ENCODE measurements at regions not wholly inside any gene's neighbourhood (a gene's known extent, or its start where the extent isn't known, plus 50 kb on each side); places are given as distances from the start of the nearest gene placed in this dataset.

DNA sequence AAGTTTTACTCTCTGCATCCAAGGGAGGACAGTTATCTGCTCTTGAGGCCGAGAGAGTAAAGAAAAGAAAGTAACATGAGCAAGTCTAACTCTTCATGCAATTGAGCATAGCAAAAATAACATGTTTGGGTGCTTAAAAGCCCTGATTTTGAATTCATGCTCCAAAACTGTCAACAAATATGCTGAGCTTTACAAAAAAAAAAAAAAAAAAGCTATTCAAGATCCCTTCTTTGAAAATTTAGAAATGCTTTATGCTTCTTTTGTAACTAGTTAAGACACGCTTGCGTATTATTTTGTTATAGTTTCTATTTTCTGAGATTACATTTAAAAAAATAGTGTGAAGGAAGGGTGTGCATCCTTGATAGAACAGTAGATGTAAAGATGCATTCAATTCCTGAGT is 1733.0 kb downstream of the MRPL39 start:
- no peak overlapping the region for H2AFZ ChIP-seq (ENCODE audit: low read length)
- TF ChIP-seq, protein P1, sequence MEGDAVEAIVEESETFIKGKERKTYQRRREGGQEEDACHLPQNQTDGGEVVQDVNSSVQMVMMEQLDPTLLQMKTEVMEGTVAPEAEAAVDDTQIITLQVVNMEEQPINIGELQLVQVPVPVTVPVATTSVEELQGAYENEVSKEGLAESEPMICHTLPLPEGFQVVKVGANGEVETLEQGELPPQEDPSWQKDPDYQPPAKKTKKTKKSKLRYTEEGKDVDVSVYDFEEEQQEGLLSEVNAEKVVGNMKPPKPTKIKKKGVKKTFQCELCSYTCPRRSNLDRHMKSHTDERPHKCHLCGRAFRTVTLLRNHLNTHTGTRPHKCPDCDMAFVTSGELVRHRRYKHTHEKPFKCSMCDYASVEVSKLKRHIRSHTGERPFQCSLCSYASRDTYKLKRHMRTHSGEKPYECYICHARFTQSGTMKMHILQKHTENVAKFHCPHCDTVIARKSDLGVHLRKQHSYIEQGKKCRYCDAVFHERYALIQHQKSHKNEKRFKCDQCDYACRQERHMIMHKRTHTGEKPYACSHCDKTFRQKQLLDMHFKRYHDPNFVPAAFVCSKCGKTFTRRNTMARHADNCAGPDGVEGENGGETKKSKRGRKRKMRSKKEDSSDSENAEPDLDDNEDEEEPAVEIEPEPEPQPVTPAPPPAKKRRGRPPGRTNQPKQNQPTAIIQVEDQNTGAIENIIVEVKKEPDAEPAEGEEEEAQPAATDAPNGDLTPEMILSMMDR (IDR thresholded peaks at IDR 0.05; ENCODE audit: low read length): no peak
- TF ChIP-seq EZH2 (optimal IDR thresholded peaks at IDR 0.05; ENCODE audit: low read depth, low read length) (no peak), EZH2phosphoT487 (IDR thresholded peaks at IDR 0.05; ENCODE audit: low read length) (no peak)

GRCh38 chr21:23861911-23862504 is 1745.3 kb downstream of the MRPL39 start:
- Histone ChIP-seq H3K9ac (ENCODE audit: low read length) (no peak overlapping the region), H3K4me3 (ENCODE audit: low read length) (no peak overlapping the region), H3K27me3 (replicated peaks; ENCODE audit: insufficient read depth, low read length) (no peaks in the 10 kb centered on the region), H3K9me3 (replicated peaks; ENCODE audit: insufficient read depth, low read length) (no peaks in the 10 kb centered on the region), H3K4me1 (ENCODE audit: low read length) (no peaks in the 10 kb centered on the region), H3K36me3 (replicated peaks; ENCODE audit: insufficient read depth, low read length) (no peaks in the 10 kb centered on the region), H4K20me1 (ENCODE audit: insufficient read depth, low read length) (no peaks in the 10 kb centered on the region), H3K27ac (ENCODE audit: low read length) (no peak overlapping the region), H3K9me2 (replicated peaks; ENCODE audit: insufficient read depth, low read length) (no peaks in the 10 kb centered on the region), H3K4me2 (ENCODE audit: low read depth, low read length) (no peak overlapping the region), H3K79me2 (ENCODE audit: low read length) (no peaks in the 10 kb centered on the region), H2AFZ (ENCODE audit: low read length) (no peak overlapping the region), H3F3A (ENCODE audit: insufficient read depth, low read length) (no peaks in the 10 kb centered on the region)
- DNase-seq: no peak
- no peak for TF ChIP-seq EZH2phosphoT487 (IDR thresholded peaks at IDR 0.05; ENCODE audit: low read length)
- TF ChIP-seq, protein P1 (IDR thresholded peaks at IDR 0.05; ENCODE audit: low read length): no peak
- TF ChIP-seq EZH2 (optimal IDR thresholded peaks at IDR 0.05; ENCODE audit: low read depth, low read length): no peak

More for the DNA sequence above, 1733.0 kb downstream of the MRPL39 start:
- H3K27me3 ChIP-seq (replicated peaks; ENCODE audit: insufficient read depth, low read length): no peaks in the 10 kb centered on the region
- H3K9me3 ChIP-seq (replicated peaks; ENCODE audit: insufficient read depth, low read length): no peaks in the 10 kb centered on the region
- H3K9ac ChIP-seq (ENCODE audit: low read length): no peak overlapping the region
- H3K4me1 ChIP-seq (ENCODE audit: low read length): no peaks in the 10 kb centered on the region
- no peak for DNase-seq
- no peaks in the 10 kb centered on the region for H3K36me3 ChIP-seq (replicated peaks; ENCODE audit: insufficient read depth, low read length)
- H3F3A ChIP-seq (ENCODE audit: insufficient read depth, low read length): no peaks in the 10 kb centered on the region
- H4K20me1 ChIP-seq (ENCODE audit: insufficient read depth, low read length): no peaks in the 10 kb centered on the region
- H3K27ac ChIP-seq (ENCODE audit: low read length): no peak overlapping the region
- no peak overlapping the region for H3K4me3 ChIP-seq (ENCODE audit: low read length)
- H3K4me2 ChIP-seq (ENCODE audit: low read depth, low read length): no peak overlapping the region
- no peaks in the 10 kb centered on the region for H3K9me2 ChIP-seq (replicated peaks; ENCODE audit: insufficient read depth, low read length)
- no peaks in the 10 kb centered on the region for H3K79me2 ChIP-seq (ENCODE audit: low read length)

DNA sequence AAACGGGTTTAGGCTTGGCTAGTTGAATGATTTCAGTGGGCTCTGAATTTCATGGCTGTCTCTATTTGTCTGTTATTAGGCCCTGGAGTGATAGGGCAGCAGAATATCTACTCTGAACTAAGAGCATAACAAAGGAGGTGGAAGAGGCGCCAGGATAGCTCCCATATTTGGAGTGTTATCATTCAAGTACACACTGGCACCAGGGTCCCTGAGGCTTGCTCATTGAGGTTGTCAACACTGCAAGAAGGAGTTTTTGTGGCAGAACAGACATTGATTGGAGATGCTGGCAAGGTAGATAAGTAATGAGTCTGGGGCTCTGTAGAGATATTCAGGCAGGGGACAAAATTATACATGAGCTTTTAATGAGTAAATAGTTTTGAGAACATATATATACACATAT is 1748.4 kb downstream of the MRPL39 start:
- Histone ChIP-seq H3K27me3 (replicated peaks; ENCODE audit: insufficient read depth, low read length) (no peaks in the 10 kb centered on the region), H3K9me3 (replicated peaks; ENCODE audit: insufficient read depth, low read length) (no peaks in the 10 kb centered on the region), H3K36me3 (replicated peaks; ENCODE audit: insufficient read depth, low read length) (no peaks in the 10 kb centered on the region), H3K9ac (ENCODE audit: low read length) (no peak overlapping the region), H2AFZ (ENCODE audit: low read length) (no peak overlapping the region), H3K79me2 (ENCODE audit: low read length) (no peaks in the 10 kb centered on the region), H3K9me2 (replicated peaks; ENCODE audit: insufficient read depth, low read length) (no peaks in the 10 kb centered on the region), H3F3A (ENCODE audit: insufficient read depth, low read length) (no peaks in the 10 kb centered on the region), H3K27ac (ENCODE audit: low read length) (no peak overlapping the region), H4K20me1 (ENCODE audit: insufficient read depth, low read length) (no peaks in the 10 kb centered on the region), H3K4me2 (ENCODE audit: low read depth, low read length) (no peak overlapping the region), H3K4me3 (ENCODE audit: low read length) (no peak overlapping the region), H3K4me1 (ENCODE audit: low read length) (no peaks in the 10 kb centered on the region)
- DNase-seq: no peak
- TF ChIP-seq EZH2phosphoT487 (IDR thresholded peaks at IDR 0.05; ENCODE audit: low read length) (no peak), EZH2 (optimal IDR thresholded peaks at IDR 0.05; ENCODE audit: low read depth, low read length) (no peak)
- TF ChIP-seq, protein P1 (IDR thresholded peaks at IDR 0.05; ENCODE audit: low read length): no peak
